SK-N-SH (cell line): ENCODE measurements at regions not wholly inside any gene's neighbourhood (a gene's known extent, or its start where the extent isn't known, plus 50 kb on each side); places are given as distances from the start of the nearest gene placed in this dataset.

ENCODE experiments used
- CTCF ChIA-PET: fragments of 300-600, 350-600 bp; formaldehyde crosslinking; extraction: SDS; loops from one replicate; lab custom pipeline; 2021; lab: Yijun Ruan, JAX
- POLR2A ChIA-PET: fragments of 350-600 bp; sonication (Branson Sonifier 250); formaldehyde crosslinking; extraction: SDS; loops from one replicate; lab custom pipeline; 2020; ENCODE audit warnings: antibody characterized with exemption, inconsistent platforms; lab: Yijun Ruan, JAX
- DNase-seq: peaks from one replicate; pipeline ENCODE4 v3.0.0; 2012
- H2AFZ ChIP-seq: fragments of 200-600 bp; sonication (generic); 2 replicates; pipeline ENCODE4 v1.8.1; 2016; ENCODE audit warnings: antibody characterized with exemption, mild to moderate bottlenecking, low read depth
- H3F3A ChIP-seq: fragments of 200-600 bp; sonication (generic); replicated peaks from 2 replicates; pipeline ENCODE3; 2016; ENCODE audit warnings: antibody characterized with exemption, mild to moderate bottlenecking; ENCODE audit not compliant: insufficient read depth
- H3K27ac ChIP-seq, 2 experiments: fragments of 200-500 bp in 1 of 2; fragments of 200-600 bp in 1 of 2; sonication (Bioruptor generic) in 1 of 2; sonication (generic), shearing (Covaris generic) in 1 of 2; 2 replicates each; pipeline versions ENCODE4 v1.5.1 to v1.6.1; 2014 to 2016; ENCODE audit warnings: low read depth in 2 of 2, inconsistent platforms in 1 of 2, low read length in 1 of 2, mild to moderate bottlenecking in 1 of 2, mixed read lengths in 1 of 2
- H3K27me3 ChIP-seq: fragments of 200-600 bp; sonication (generic), shearing (Covaris generic); 2 replicates; pipeline ENCODE4 v1.6.1; 2016; ENCODE audit warnings: mixed run types; ENCODE audit not compliant: insufficient read depth
- H3K36me3 ChIP-seq, 2 experiments: fragments of 200-500 bp in 1 of 2; fragments of 200-600 bp in 1 of 2; sonication (Bioruptor generic) in 1 of 2; sonication (generic) in 1 of 2; replicated peaks in 1 of 2; 2 replicates each; pipeline versions ENCODE3 to v1.5.1; 2014 to 2016; ENCODE audit warnings: low read length in 1 of 2, mild to moderate bottlenecking in 1 of 2; ENCODE audit not compliant: insufficient read depth in 2 of 2, control insufficient read depth in 1 of 2
- H3K4me1 ChIP-seq, 2 experiments: fragments of 200-500 bp in 1 of 2; fragments of 200-600 bp in 1 of 2; sonication (Bioruptor generic) in 1 of 2; sonication (generic), shearing (Covaris generic) in 1 of 2; 2 replicates each; pipeline versions ENCODE4 v1.5.1 to v1.6.1; 2014 to 2016; ENCODE audit warnings: low read depth in 1 of 2, low read length in 1 of 2, mixed run types in 1 of 2; ENCODE audit not compliant: insufficient read depth in 2 of 2, control insufficient read depth in 1 of 2
- H3K4me2 ChIP-seq: fragments of 200-600 bp; sonication (generic), shearing (Covaris generic); 2 replicates; pipeline ENCODE4 v1.6.1; 2017; ENCODE audit warnings: mixed run types
- H3K4me3 ChIP-seq, 2 experiments: fragments of 200-500 bp in 1 of 2; fragments of 200-600 bp in 1 of 2; sonication (Bioruptor generic) in 1 of 2; sonication (generic), shearing (Covaris generic) in 1 of 2; 2 replicates each; pipeline versions ENCODE4 v1.5.1 to v1.8.1; 2014 to 2016; ENCODE audit warnings: low read depth in 2 of 2, inconsistent platforms in 1 of 2, low read length in 1 of 2, mild to moderate bottlenecking in 1 of 2, mixed read lengths in 1 of 2, moderate library complexity in 1 of 2
- H3K79me2 ChIP-seq: fragments of 200-600 bp; sonication (generic); 2 replicates; pipeline ENCODE4 v1.8.1; 2017; ENCODE audit warnings: mild to moderate bottlenecking; ENCODE audit not compliant: insufficient read depth
- H3K9ac ChIP-seq: fragments of 200-600 bp; sonication (generic); 2 replicates; pipeline ENCODE4 v1.6.1; 2017; ENCODE audit warnings: mixed run types
- H3K9me2 ChIP-seq: fragments of 200-600 bp; sonication (generic); 2 replicates; pipeline ENCODE4 v1.6.1; 2017; ENCODE audit warnings: mixed run types
- H3K9me3 ChIP-seq: fragments of 200-600 bp; sonication (generic); 2 replicates; pipeline ENCODE4 v1.6.1; 2017; ENCODE audit warnings: mixed run types, mild to moderate bottlenecking, moderate library complexity
- H4K20me1 ChIP-seq: fragments of 200-600 bp; sonication (generic); 2 replicates; pipeline ENCODE4 v1.6.1; 2017; ENCODE audit warnings: mild to moderate bottlenecking, mixed run types; ENCODE audit not compliant: insufficient read depth
- CHD2 ChIP-seq: fragments of 150-350 bp; IDR thresholded peaks from 2 replicates; pipeline ENCODE4 v1.6.1; 2018; ENCODE audit warnings: low read length; ENCODE audit not compliant: partially characterized antibody
- EP300 ChIP-seq, 2 experiments: IDR thresholded peaks; 2 replicates each; pipeline versions ENCODE4 v1.4.0 to v1.6.1; 2012; ENCODE audit warnings: borderline replicate concordance in 1 of 2, low read depth in 1 of 2, low read length in 1 of 2
- EZH2phosphoT487 ChIP-seq: fragments of 200-600 bp; sonication (generic); IDR thresholded peaks from 2 replicates; pipeline ENCODE4 v1.6.1; 2017; ENCODE audit warnings: low read depth, mixed run types, mild to moderate bottlenecking, antibody characterized with exemption, moderate library complexity, borderline replicate concordance
- FOSL2 ChIP-seq: IDR thresholded peaks from 2 replicates; pipeline ENCODE4 v1.4.0; 2012; ENCODE audit warnings: low read depth, mild to moderate bottlenecking, moderate library complexity, borderline replicate concordance
- GABPA ChIP-seq: IDR thresholded peaks from 2 replicates; pipeline ENCODE4 v1.4.0; 2012; ENCODE audit warnings: low read depth, mild to moderate bottlenecking
- IRF3 ChIP-seq: fragments of 150-350 bp; IDR thresholded peaks from 2 replicates; pipeline ENCODE4 v1.6.1; 2016; ENCODE audit warnings: mild to moderate bottlenecking, low read depth, low read length
- MAX ChIP-seq: IDR thresholded peaks from 2 replicates; pipeline ENCODE4 v1.4.0; 2012; ENCODE audit warnings: low read depth
- RAD21 ChIP-seq: IDR thresholded peaks from 2 replicates; pipeline ENCODE4 v1.6.1; 2012; ENCODE audit warnings: mild to moderate bottlenecking, low read length
- RCOR1 ChIP-seq: fragments of 150-350 bp; IDR thresholded peaks from 2 replicates; pipeline ENCODE4 v1.6.1; 2017; ENCODE audit warnings: antibody characterized with exemption, low read length
- RFX5 ChIP-seq: IDR thresholded peaks from 2 replicates; pipeline ENCODE4 v1.6.1; 2012; ENCODE audit warnings: mild to moderate bottlenecking, improper control_type of control experiment, low read length
- SIN3A ChIP-seq: IDR thresholded peaks from 2 replicates; pipeline ENCODE4 v1.6.1; 2012; ENCODE audit warnings: low read depth, mild to moderate bottlenecking, low read length, moderate library complexity, borderline replicate concordance
- TCF12 ChIP-seq: IDR thresholded peaks from 2 replicates; pipeline ENCODE4 v1.4.0; 2012
- TEAD4 ChIP-seq: IDR thresholded peaks from 2 replicates; pipeline ENCODE4 v1.4.0; 2012; ENCODE audit warnings: mild to moderate bottlenecking, borderline replicate concordance; ENCODE audit not compliant: insufficient read depth
- YY1 ChIP-seq: IDR thresholded peaks from 2 replicates; pipeline ENCODE4 v1.4.0; 2012; ENCODE audit warnings: low read depth, mild to moderate bottlenecking
- ZBTB33 ChIP-seq: IDR thresholded peaks from 2 replicates; pipeline ENCODE4 v1.4.0; 2012; ENCODE audit warnings: low read depth, borderline replicate concordance
- WGBS: methylation state at CpG from one replicate; pipeline ENCODE4 v1.1.6; 2017; ENCODE audit warnings: low lambda C conversion rate; 5-methylcytosine and 5-hydroxymethylcytosine counted together
- TF ChIP-seq, protein P1 (sequence below): IDR thresholded peaks from 2 replicates; pipeline ENCODE4 v1.6.1; 2012; ENCODE audit warnings: mild to moderate bottlenecking, low read depth, low read length, moderate library complexity

DNA sequence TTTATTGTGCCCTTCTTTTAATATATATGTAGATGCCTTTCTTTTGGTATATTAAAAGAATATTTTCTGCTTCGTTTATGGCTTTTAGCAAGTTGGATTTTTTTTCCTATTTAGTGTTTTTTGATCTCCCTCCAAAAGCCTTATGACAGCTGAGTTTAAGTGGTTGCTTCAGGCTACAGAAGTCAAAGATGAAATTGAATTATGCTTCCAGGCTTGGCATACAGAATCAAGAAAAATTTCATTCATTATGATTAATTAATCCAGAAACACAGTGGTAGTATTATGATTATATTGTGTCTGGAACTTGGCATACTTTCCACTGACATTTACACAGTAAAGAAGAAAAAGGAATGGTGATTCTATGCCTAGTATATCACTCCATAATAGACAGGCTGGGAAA, 63.8 kb upstream of the SEM1 start:
- DNase-seq = no peak
- no peaks in the 10 kb centered on the region for H3K36me3 ChIP-seq
- no peaks in the 10 kb centered on the region for H3K9me2 ChIP-seq
- POLR2A ChIA-PET = no interaction called here
- no peaks in the 10 kb centered on the region for H3K9me3 ChIP-seq
- no peaks in the 10 kb centered on the region for H3F3A ChIP-seq
- H3K79me2 ChIP-seq = no peaks in the 10 kb centered on the region
- CTCF ChIA-PET = interaction anchor here (1.0 to 1.1 kb wide), 3 partner anchors 27 to 856 kb away, joined by 3 to 5 read pairs (median 3); no protein-coding TSS in a partner anchor
- peaks cover 0 to 15% of the 10 kb centered on the region in 2 experiments; a peak in 2 of 4 replicates for H3K4me1 ChIP-seq
- H2AFZ ChIP-seq = no peak overlapping the region
- TF ChIP-seq RAD21 = no peak
- TF ChIP-seq SIN3A = no peak
- no peak for TF ChIP-seq FOSL2
- TF ChIP-seq RFX5 = no peak
- no peak for TF ChIP-seq EZH2phosphoT487
- no peak for TF ChIP-seq ZBTB33
- peak; percentile 18; the same call in 1 of the 2 replicates for TF ChIP-seq RCOR1
- TF ChIP-seq YY1 = no peak
- no peak for TF ChIP-seq CHD2
- TF ChIP-seq TCF12 = no peak
- no peak for TF ChIP-seq TEAD4
- TF ChIP-seq MAX = no peak
- TF ChIP-seq IRF3 = no peak
- no peak for TF ChIP-seq GABPA
- TF ChIP-seq, protein P1, sequence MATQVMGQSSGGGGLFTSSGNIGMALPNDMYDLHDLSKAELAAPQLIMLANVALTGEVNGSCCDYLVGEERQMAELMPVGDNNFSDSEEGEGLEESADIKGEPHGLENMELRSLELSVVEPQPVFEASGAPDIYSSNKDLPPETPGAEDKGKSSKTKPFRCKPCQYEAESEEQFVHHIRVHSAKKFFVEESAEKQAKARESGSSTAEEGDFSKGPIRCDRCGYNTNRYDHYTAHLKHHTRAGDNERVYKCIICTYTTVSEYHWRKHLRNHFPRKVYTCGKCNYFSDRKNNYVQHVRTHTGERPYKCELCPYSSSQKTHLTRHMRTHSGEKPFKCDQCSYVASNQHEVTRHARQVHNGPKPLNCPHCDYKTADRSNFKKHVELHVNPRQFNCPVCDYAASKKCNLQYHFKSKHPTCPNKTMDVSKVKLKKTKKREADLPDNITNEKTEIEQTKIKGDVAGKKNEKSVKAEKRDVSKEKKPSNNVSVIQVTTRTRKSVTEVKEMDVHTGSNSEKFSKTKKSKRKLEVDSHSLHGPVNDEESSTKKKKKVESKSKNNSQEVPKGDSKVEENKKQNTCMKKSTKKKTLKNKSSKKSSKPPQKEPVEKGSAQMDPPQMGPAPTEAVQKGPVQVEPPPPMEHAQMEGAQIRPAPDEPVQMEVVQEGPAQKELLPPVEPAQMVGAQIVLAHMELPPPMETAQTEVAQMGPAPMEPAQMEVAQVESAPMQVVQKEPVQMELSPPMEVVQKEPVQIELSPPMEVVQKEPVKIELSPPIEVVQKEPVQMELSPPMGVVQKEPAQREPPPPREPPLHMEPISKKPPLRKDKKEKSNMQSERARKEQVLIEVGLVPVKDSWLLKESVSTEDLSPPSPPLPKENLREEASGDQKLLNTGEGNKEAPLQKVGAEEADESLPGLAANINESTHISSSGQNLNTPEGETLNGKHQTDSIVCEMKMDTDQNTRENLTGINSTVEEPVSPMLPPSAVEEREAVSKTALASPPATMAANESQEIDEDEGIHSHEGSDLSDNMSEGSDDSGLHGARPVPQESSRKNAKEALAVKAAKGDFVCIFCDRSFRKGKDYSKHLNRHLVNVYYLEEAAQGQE = no peak
- TF ChIP-seq EP300 (IDR thresholded peaks at IDR 0.05; ENCODE audit: borderline replicate concordance in 1 of 2, low read depth in 1 of 2, low read length in 1 of 2) = peak in 1 of 2 experiments; percentile 74; a peak in 1 of 4 replicates
- no peaks in the 10 kb centered on the region for H4K20me1 ChIP-seq
- no peak overlapping the region for H3K4me2 ChIP-seq
- no peak overlapping the region for H3K4me3 ChIP-seq
- H3K9ac ChIP-seq = no peak overlapping the region
- WGBS = 6% methylated on average over 1 of the region's 1 CpG
- no peaks in the 10 kb centered on the region for H3K27me3 ChIP-seq
- no peak overlapping the region for H3K27ac ChIP-seq
